ENCODE measurements at regions not wholly inside any gene's neighbourhood (a gene's known extent, or its start where the extent isn't known, plus 50 kb on each side); places are given as distances from the start of the nearest gene placed in this dataset.

DNA sequence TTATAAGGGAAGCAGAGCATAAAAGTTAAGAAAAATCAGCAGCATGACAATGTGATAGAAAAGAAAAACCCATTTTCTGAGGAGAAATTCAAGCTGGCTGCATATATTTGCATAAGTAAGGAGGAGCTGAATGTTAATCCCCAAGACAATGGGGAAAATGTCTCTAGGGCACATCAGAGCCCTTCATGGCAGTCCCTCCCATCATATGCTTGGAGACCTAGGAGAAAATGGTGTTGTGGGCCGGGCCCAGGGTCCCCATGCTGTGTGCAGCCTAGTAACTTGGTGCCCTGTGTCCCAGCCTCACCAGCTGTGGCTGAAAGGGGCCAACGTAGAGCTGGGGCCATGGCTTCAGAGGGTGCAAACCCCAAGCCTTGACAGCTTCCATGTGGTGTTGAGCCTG, 100.6 kb upstream of the PLPPR4 start:
- DNase-seq (ENCODE audit: low read depth in 2 of 2), result no peak

GRCh38 chr1:99170516-99170915, 93.8 kb upstream of the PLPPR4 start:
- no peak for DNase-seq (ENCODE audit: low read depth in 2 of 2)

DNA sequence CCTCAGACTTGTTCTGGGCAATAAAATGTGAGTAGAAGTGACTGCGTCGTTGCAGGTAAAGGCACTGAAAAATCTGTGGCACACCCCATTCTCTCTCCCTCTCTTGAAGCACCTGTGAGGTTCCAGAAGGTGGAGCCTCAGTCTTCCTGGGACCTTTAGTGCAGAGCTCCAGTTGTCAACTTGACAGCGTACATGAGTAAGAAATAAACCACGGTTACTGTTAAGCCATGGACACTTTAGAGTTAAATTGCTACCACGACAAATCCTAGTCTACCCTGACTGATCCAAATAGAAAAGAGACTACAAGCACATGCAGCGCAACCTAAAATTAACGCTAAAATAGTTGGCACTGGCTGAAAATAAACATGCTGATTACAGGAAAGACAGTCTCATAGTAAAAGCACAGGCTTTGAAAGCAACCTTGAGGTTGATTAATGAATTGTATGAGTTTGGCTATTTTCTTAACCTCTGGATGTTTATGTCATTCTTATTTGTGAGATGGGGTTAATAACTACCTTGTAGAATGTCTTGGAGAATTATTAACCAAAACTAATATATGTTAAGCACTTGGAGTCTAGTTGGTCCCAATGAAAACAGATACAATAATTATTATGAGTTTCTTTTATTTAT, 93.0 kb upstream of the PLPPR4 start:
- no peak for DNase-seq (ENCODE audit: low read depth in 2 of 2)

- no peak for DNase-seq (ENCODE audit: low read depth in 2 of 2)
Measured at GRCh38 chr1:99173282-99173681, 91.0 kb upstream of the PLPPR4 start.

- no peak for DNase-seq (ENCODE audit: low read depth in 2 of 2)
Measured at GRCh38 chr1:99173900-99174299, 90.4 kb upstream of the PLPPR4 start.

DNA sequence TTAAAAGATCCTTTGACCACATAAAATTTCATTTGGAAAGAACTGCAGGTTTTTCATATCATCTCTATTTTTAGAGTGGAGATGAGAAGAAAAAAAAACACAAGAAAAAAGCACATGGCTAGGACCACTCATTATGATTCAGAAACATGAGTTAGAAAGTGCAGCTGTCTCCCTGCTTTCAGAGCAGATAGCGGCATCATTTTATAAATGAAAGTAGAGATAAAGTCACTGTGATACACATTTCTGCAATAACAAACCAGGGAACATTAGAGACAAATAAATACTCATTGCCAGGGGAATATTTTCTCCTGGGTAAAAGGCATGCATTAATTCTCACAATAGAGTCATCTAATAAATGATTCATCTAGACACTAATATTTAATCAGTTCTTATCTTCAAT, 87.5 kb upstream of the PLPPR4 start:
- no peak for DNase-seq (ENCODE audit: low read depth in 2 of 2)

- no peak for DNase-seq (ENCODE audit: low read depth in 2 of 2)
Measured at GRCh38 chr1:99177465-99177864, 86.8 kb upstream of the PLPPR4 start.

- DNase-seq (ENCODE audit: low read depth in 2 of 2), result peak; percentile 12
Measured at GRCh38 chr1:99180343-99180808, 83.9 kb upstream of the PLPPR4 start.

DNA sequence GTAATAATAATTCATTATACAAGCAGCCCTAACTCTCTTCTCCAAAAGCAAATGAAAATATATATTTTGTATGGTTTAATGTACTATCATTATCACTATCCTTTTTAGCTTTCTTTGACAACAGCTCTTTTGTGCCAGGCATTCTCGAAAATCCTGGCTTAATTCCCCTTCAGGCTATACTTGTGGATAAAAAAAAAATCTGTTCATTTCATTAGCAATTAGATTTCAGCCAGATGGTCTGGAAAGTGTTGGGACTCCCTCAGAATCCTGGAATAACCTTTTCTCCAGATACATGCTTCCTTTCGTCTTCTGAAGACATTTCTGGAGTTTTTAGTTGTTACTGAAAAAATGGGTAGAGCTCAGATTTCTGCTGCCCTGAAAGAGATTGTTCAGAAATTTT, 83.4 kb upstream of the PLPPR4 start:
- DNase-seq (ENCODE audit: low read depth in 2 of 2), result no peak

DNA sequence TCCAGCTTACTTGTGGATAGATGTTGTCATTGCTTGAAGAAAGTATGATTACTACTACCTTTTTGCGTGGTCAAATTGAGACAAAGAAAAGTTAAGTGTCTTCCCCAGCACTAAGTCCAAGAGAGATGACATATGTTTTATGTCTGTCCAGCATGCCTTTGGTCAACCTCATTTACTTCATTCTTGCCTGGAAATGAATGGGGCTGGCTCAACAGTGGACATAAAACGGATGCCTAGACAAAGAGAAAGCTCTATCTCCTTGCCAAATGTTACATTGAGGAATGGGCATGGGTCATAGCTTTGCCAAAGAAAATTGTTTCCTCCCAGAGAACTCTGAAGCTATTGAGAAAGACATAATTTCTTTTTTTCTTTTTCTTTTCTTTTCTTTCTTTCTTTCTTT, 82.4 kb upstream of the PLPPR4 start:
- DNase-seq (ENCODE audit: low read depth in 2 of 2), result no peak

GRCh38 chr1:99185196-99185595, 79.1 kb upstream of the PLPPR4 start:
- no peak for DNase-seq (ENCODE audit: low read depth in 2 of 2)

DNA sequence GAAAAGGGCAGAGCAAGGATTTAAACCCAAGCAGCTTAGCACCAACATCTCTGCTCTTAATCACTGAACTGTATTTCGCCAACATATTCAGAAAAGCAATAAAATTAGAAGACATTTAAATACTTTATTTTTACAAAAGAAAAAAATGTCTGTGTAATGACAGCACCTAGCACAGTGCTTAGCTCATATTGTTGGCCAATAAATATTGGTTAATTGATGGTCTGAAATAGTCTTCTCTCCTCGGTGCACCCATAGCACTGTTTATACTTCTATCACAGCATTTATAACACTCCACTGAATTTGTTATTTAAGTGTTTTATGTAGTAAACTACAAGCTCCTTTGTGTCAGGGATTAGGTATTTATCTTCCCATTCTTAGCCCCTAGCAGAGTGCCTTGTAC, 70.9 kb upstream of the PLPPR4 start:
- DNase-seq (ENCODE audit: low read depth in 2 of 2), result no peak

- no peak for DNase-seq (ENCODE audit: low read depth in 2 of 2)
Measured at GRCh38 chr1:99198393-99198792, 65.9 kb upstream of the PLPPR4 start.

GRCh38 chr1:99207216-99207615, 57.1 kb upstream of the PLPPR4 start:
- no peak for DNase-seq (ENCODE audit: low read depth in 2 of 2)
